ENCODE measurements at regions not wholly inside any gene's neighbourhood (a gene's known extent, or its start where the extent isn't known, plus 50 kb on each side); places are given as distances from the start of the nearest gene placed in this dataset.
"Not testable (repeated sequence)": the region's sequence is repeated elsewhere in the genome, so short reads cannot be mapped to it uniquely, and the experiment has no call there.

DNA sequence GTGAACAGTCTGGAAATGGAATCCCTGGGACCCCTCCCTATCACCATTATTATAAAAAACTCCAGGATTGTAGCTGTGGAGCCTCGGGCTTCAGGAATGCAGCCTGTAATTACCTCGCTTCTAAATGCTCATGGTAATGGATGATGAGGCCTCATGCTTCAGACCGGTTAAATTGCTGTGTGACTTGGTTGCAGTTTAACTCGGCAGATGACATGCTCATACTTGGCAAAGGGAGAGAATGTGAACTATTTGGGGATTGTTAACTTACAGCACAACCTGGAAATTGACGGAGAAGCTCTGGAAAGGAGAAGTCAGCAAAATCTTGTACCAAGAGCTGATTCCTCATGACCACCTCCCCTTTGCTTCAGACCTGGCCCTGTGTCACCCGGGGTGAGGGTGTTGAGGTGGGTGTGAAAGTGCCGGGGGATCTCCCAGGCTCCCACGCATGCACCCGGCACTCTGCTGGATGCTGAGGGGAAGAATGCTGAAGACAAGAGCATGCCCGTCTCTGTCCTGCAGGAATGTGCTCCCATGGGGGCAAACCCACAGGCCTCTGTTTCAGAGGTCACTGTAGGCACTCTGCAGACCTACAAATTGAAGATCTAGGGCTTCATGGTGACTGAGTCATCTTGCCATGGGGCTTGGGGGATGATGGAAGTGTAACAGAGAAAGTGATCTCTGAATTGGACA, 364.8 kb downstream of the RPS6KC1 start:
- Histone ChIP-seq H3K27ac (ENCODE audit: insufficient read depth, low read depth, low read length, poor library complexity, severe bottlenecking) (no peak overlapping the region), H3K4me3 (ENCODE audit: insufficient read depth, low read depth, low read length) (no peak overlapping the region), H3K27me3 (ENCODE audit: control insufficient read depth, insufficient read depth, low read length, poor library complexity, severe bottlenecking) (no peaks in the 10 kb centered on the region), H3K4me1 (ENCODE audit: control insufficient read depth, insufficient read depth, low read length) (no peaks in the 10 kb centered on the region), H3K9me3 (ENCODE audit: control insufficient read depth, low read length) (no peaks in the 10 kb centered on the region), H3K36me3 (ENCODE audit: control insufficient read depth, insufficient read depth, low read length) (no peaks in the 10 kb centered on the region)
- WGBS, 2 experiments, result 85 to 87% methylated on average over 10 of the region's 10 CpGs

GRCh38 chr1:213416461-213417224, 365.6 kb downstream of the RPS6KC1 start:
- 91% methylated on average over 17 of the region's 17 CpGs for WGBS, 2 experiments
- H3K9me3 ChIP-seq (ENCODE audit: control insufficient read depth, low read length), result no peaks in the 10 kb centered on the region
- H3K27me3 ChIP-seq (ENCODE audit: control insufficient read depth, insufficient read depth, low read length, poor library complexity, severe bottlenecking), result no peaks in the 10 kb centered on the region
- H3K36me3 ChIP-seq (ENCODE audit: control insufficient read depth, insufficient read depth, low read length), result no peaks in the 10 kb centered on the region
- no peaks in the 10 kb centered on the region for H3K4me1 ChIP-seq (ENCODE audit: control insufficient read depth, insufficient read depth, low read length)
- H3K27ac ChIP-seq (ENCODE audit: insufficient read depth, low read depth, low read length, poor library complexity, severe bottlenecking), result no peak overlapping the region
- H3K4me3 ChIP-seq (ENCODE audit: insufficient read depth, low read depth, low read length), result no peak overlapping the region

GRCh38 chr1:213417225-213417820, 366.3 kb downstream of the RPS6KC1 start:
- no peak overlapping the region for H3K4me3 ChIP-seq (ENCODE audit: insufficient read depth, low read depth, low read length)
- H3K36me3 ChIP-seq (ENCODE audit: control insufficient read depth, insufficient read depth, low read length), result no peaks in the 10 kb centered on the region
- peaks cover 2% of the 10 kb centered on the region for H3K4me1 ChIP-seq (ENCODE audit: control insufficient read depth, insufficient read depth, low read length)
- H3K27ac ChIP-seq (ENCODE audit: insufficient read depth, low read depth, low read length, poor library complexity, severe bottlenecking), result no peak overlapping the region
- no peaks in the 10 kb centered on the region for H3K27me3 ChIP-seq (ENCODE audit: control insufficient read depth, insufficient read depth, low read length, poor library complexity, severe bottlenecking)
- 94 to 96% methylated on average over 14 of the region's 14 CpGs for WGBS, 2 experiments
- no peaks in the 10 kb centered on the region for H3K9me3 ChIP-seq (ENCODE audit: control insufficient read depth, low read length)

- H3K27ac ChIP-seq (ENCODE audit: insufficient read depth, low read depth, low read length, poor library complexity, severe bottlenecking), result no peak overlapping the region
- peaks cover 7% of the 10 kb centered on the region for H3K4me1 ChIP-seq (ENCODE audit: control insufficient read depth, insufficient read depth, low read length)
- H3K36me3 ChIP-seq (ENCODE audit: control insufficient read depth, insufficient read depth, low read length), result no peaks in the 10 kb centered on the region
- no peak overlapping the region for H3K4me3 ChIP-seq (ENCODE audit: insufficient read depth, low read depth, low read length)
- no peaks in the 10 kb centered on the region for H3K9me3 ChIP-seq (ENCODE audit: control insufficient read depth, low read length)
- H3K27me3 ChIP-seq (ENCODE audit: control insufficient read depth, insufficient read depth, low read length, poor library complexity, severe bottlenecking), result no peaks in the 10 kb centered on the region
- WGBS, 2 experiments, result 93 to 97% methylated on average over 5 of the region's 5 CpGs
Measured at GRCh38 chr1:213417846-213418245, 366.8 kb downstream of the RPS6KC1 start.

GRCh38 chr1:213418268-213419071, 367.4 kb downstream of the RPS6KC1 start:
- no peaks in the 10 kb centered on the region for H3K9me3 ChIP-seq (ENCODE audit: control insufficient read depth, low read length)
- H3K4me1 ChIP-seq (ENCODE audit: control insufficient read depth, insufficient read depth, low read length), result peaks cover 11% of the 10 kb centered on the region
- H3K4me3 ChIP-seq (ENCODE audit: insufficient read depth, low read depth, low read length), result no peak overlapping the region
- H3K27me3 ChIP-seq (ENCODE audit: control insufficient read depth, insufficient read depth, low read length, poor library complexity, severe bottlenecking), result no peaks in the 10 kb centered on the region
- 82 to 87% methylated on average over 19 of the region's 19 CpGs for WGBS, 2 experiments
- H3K27ac ChIP-seq (ENCODE audit: insufficient read depth, low read depth, low read length, poor library complexity, severe bottlenecking), result no peak overlapping the region
- no peaks in the 10 kb centered on the region for H3K36me3 ChIP-seq (ENCODE audit: control insufficient read depth, insufficient read depth, low read length)

DNA sequence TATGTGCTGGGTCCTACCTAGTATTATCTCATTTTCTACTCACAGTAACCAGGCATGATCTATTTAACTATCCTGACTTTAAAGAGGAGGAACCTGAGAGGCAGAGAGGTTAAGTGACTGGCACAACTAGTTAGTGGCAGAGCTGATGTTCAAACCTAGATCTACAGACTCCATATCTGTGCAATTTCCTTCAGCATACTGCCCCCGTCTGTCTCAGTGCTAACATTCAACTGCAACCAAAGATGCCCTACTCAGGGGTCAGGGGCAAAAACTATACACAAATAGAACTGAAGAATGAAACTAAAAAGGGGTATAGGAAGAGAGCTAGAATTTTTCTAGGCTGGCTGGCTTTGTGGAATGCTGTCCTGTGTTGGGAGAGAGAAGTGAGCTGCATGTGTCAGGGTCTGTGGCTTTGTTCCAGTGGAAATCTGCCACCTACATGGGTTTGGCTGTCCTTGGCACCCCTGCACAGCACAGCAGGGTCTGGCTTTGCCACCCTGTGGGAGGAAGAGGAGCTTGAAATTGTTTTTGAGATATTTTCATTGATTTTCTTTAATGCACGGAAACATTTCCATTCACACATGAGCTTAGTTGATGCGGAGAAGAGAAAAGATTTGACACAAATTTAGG, 368.5 kb downstream of the RPS6KC1 start:
- Histone ChIP-seq H3K27ac (ENCODE audit: insufficient read depth, low read depth, low read length, poor library complexity, severe bottlenecking) (no peak overlapping the region), H3K4me3 (ENCODE audit: insufficient read depth, low read depth, low read length) (no peak overlapping the region), H3K36me3 (ENCODE audit: control insufficient read depth, insufficient read depth, low read length) (no peaks in the 10 kb centered on the region), H3K27me3 (ENCODE audit: control insufficient read depth, insufficient read depth, low read length, poor library complexity, severe bottlenecking) (no peaks in the 10 kb centered on the region), H3K4me1 (ENCODE audit: control insufficient read depth, insufficient read depth, low read length) (peaks cover 17% of the 10 kb centered on the region), H3K9me3 (ENCODE audit: control insufficient read depth, low read length) (no peaks in the 10 kb centered on the region)
- WGBS, 2 experiments, result 88 to 100% methylated on average over 3 of the region's 3 CpGs

DNA sequence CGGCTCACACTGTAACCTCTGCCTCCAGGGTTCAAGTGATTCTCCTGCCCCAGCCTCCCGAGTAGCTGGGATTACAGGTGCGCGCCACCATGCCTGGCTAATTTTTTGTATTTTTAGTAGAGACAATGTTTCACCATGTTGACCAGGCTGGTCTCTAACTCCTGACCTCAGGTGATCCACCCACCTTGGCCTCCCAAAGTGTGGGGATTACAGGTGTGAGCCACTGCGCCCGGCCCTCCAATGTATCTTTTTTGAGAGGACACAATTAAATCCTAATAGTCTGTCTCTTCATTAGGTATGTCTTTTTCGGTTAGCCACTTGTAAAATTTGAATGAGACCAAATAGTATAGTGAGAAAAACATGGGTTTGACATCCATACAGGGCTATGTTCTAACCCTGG, 370.1 kb downstream of the RPS6KC1 start:
- not testable (repeated sequence) for H3K9me3 ChIP-seq (ENCODE audit: control insufficient read depth, low read length); H3K27me3 ChIP-seq (ENCODE audit: control insufficient read depth, insufficient read depth, low read length, poor library complexity, severe bottlenecking); H3K36me3 ChIP-seq (ENCODE audit: control insufficient read depth, insufficient read depth, low read length); H3K4me3 ChIP-seq (ENCODE audit: insufficient read depth, low read depth, low read length); H3K27ac ChIP-seq (ENCODE audit: insufficient read depth, low read depth, low read length, poor library complexity, severe bottlenecking)
- WGBS, 2 experiments, result 95 to 97% methylated on average over 7 of the region's 7 CpGs
- H3K4me1 ChIP-seq (ENCODE audit: control insufficient read depth, insufficient read depth, low read length), result peaks cover 22% of the 10 kb centered on the region

DNA sequence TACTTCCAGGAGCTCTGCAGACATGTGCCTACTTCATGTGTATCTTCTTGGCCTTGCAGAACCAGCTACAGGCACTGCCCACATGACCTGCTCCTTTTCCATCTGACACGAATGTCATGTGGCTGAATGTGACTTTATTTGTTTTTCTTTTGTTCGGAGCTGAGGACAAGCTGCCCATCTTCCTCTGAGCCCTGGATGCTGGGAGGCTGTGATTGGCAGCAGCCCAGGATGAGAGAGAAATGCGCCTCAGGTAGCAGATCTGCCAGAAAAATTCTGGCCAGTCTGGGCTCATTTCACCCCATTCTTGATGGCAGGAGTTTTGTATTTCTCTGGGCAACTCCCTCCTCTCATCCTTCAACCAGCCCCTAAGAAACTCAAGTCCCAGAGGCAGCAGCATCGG, 372.0 kb downstream of the RPS6KC1 start:
- Histone ChIP-seq H3K4me1 (ENCODE audit: control insufficient read depth, insufficient read depth, low read length) (peaks cover 22% of the 10 kb centered on the region), H3K4me3 (ENCODE audit: insufficient read depth, low read depth, low read length) (no peak overlapping the region), H3K9me3 (ENCODE audit: control insufficient read depth, low read length) (no peaks in the 10 kb centered on the region), H3K27ac (ENCODE audit: insufficient read depth, low read depth, low read length, poor library complexity, severe bottlenecking) (peak overlapping the region; percentile 45), H3K36me3 (ENCODE audit: control insufficient read depth, insufficient read depth, low read length) (no peaks in the 10 kb centered on the region), H3K27me3 (ENCODE audit: control insufficient read depth, insufficient read depth, low read length, poor library complexity, severe bottlenecking) (no peaks in the 10 kb centered on the region)
- WGBS, 2 experiments, result 73 to 86% methylated on average over 4 of the region's 4 CpGs

DNA sequence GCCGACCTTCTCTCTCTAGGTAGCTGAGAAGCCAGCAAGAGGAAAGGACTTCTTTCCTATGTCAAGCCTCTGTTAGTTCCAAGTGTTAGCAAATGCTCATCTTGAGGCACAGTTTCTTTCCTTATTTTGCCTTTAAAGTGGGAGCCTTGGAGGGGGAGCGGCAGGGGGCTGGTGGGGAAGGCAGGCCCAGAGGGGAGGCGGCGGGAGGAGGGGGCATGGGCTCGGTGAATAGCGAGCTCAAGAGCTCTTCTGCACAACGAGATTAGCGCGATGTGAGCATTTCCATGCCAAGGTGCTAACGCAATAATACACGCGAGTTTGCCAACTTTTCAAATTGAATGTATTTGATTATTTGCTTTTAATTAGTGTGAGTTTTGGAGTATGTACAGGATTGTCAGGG, 372.6 kb downstream of the RPS6KC1 start:
- Histone ChIP-seq H3K27ac (ENCODE audit: insufficient read depth, low read depth, low read length, poor library complexity, severe bottlenecking) (peak overlapping the region; percentile 45), H3K4me1 (ENCODE audit: control insufficient read depth, insufficient read depth, low read length) (peaks cover 22% of the 10 kb centered on the region), H3K4me3 (ENCODE audit: insufficient read depth, low read depth, low read length) (no peak overlapping the region), H3K9me3 (ENCODE audit: control insufficient read depth, low read length) (no peaks in the 10 kb centered on the region), H3K27me3 (ENCODE audit: control insufficient read depth, insufficient read depth, low read length, poor library complexity, severe bottlenecking) (no peaks in the 10 kb centered on the region), H3K36me3 (ENCODE audit: control insufficient read depth, insufficient read depth, low read length) (no peaks in the 10 kb centered on the region)
- 78 to 88% methylated on average over 12 of the region's 12 CpGs for WGBS, 2 experiments
